ENCODE measurements at regions not wholly inside any gene's neighbourhood (a gene's known extent, or its start where the extent isn't known, plus 50 kb on each side); places are given as distances from the start of the nearest gene placed in this dataset.
A peak's percentile ranks its signal among the peaks of the same experiment; 100 is the strongest.

GRCh38 chr12:118494776-118495175 lies 118.4 kb downstream of the SUDS3 start:
- Histone ChIP-seq H3K4me3 (no peak overlapping the region), H3K4me1 (no peaks in the 10 kb centered on the region), H3K27ac (no peak overlapping the region), H3K27me3 (no peaks in the 10 kb centered on the region), H3K36me3 (no peaks in the 10 kb centered on the region), H3K9me3 (no peaks in the 10 kb centered on the region)
- 87 to 91% methylated on average over 3 of the region's 3 CpGs for WGBS, 2 donors
- TF ChIP-seq POLR2AphosphoS5 (IDR thresholded peaks at IDR 0.05) (no peak), POLR2A (IDR thresholded peaks at IDR 0.05) (no peak), EP300 (IDR thresholded peaks at IDR 0.05) (no peak), CTCF (IDR thresholded peaks at IDR 0.05) (no peak)
- DNase-seq (no peak), ATAC-seq (ENCODE audit: low FRiP score in 2 of 2) (no peak)

DNA sequence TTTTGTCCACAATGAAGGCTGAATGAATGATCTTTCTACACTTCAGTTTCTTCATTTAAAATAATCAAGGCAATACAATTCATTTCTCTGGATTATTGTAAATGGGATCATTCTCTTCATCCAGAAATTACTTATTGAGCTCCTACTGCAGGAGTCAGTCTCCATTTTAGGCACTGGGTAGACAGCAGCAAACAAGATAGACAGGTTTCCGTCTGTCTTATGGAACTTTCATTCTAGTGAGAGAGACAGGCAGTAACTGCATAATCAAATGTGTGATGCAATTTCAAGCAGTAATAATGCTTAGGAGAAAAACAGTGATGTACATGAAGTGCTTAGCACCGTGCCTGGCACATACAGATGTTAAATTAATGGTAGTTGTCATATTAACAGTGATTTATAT lies 118.9 kb downstream of the SUDS3 start:
- no peaks in the 10 kb centered on the region for H3K9me3 ChIP-seq
- WGBS, 2 donors: 54 to 62% methylated on average over 2 of the region's 2 CpGs
- no peaks in the 10 kb centered on the region for H3K27me3 ChIP-seq
- no peak overlapping the region for H3K27ac ChIP-seq
- DNase-seq (no peak), ATAC-seq (ENCODE audit: low FRiP score in 2 of 2) (no peak)
- no peak overlapping the region for H3K4me3 ChIP-seq
- no peaks in the 10 kb centered on the region for H3K36me3 ChIP-seq
- TF ChIP-seq POLR2AphosphoS5 (IDR thresholded peaks at IDR 0.05) (no peak), EP300 (IDR thresholded peaks at IDR 0.05) (no peak), CTCF (IDR thresholded peaks at IDR 0.05) (no peak), POLR2A (IDR thresholded peaks at IDR 0.05) (no peak)
- no peaks in the 10 kb centered on the region for H3K4me1 ChIP-seq

DNA sequence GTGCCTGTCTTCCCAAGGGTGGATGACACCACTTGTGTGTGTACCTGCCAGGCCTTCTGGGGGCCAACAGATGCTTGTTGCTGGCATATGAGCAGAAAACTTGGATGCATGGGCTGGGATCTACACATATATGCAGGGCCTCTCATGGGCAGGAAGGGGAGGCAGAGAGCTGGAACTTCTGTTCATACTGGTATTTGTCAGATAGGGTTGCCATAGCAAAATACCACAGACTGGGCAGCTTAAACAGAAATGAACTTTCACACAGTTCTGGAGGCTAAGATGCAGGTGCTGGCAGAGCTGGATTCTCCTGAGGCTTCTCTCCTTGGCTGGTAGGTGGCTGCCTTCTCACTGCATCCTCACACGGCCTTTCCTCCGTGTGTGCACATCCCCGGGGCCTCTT lies 121.8 kb downstream of the SUDS3 start:
- DNase-seq: no peak
- H3K36me3 ChIP-seq: no peaks in the 10 kb centered on the region
- WGBS, 2 donors: 47 to 53% methylated on average over 3 of the region's 3 CpGs
- H3K4me3 ChIP-seq: no peak overlapping the region
- no peaks in the 10 kb centered on the region for H3K4me1 ChIP-seq
- no peak overlapping the region for H3K27ac ChIP-seq
- no peak for TF ChIP-seq POLR2A (IDR thresholded peaks at IDR 0.05)
- TF ChIP-seq CTCF (IDR thresholded peaks at IDR 0.05): no peak
- no peak for TF ChIP-seq EP300 (IDR thresholded peaks at IDR 0.05)
- no peak for TF ChIP-seq POLR2AphosphoS5 (IDR thresholded peaks at IDR 0.05)
- no peak for ATAC-seq (ENCODE audit: low FRiP score in 2 of 2)
- no peaks in the 10 kb centered on the region for H3K9me3 ChIP-seq
- no peaks in the 10 kb centered on the region for H3K27me3 ChIP-seq

- TF ChIP-seq CTCF (IDR thresholded peaks at IDR 0.05) (no peak), EP300 (IDR thresholded peaks at IDR 0.05) (no peak), POLR2A (IDR thresholded peaks at IDR 0.05) (no peak), POLR2AphosphoS5 (IDR thresholded peaks at IDR 0.05) (no peak)
- Histone ChIP-seq H3K36me3 (no peaks in the 10 kb centered on the region), H3K27ac (no peak overlapping the region), H3K9me3 (peaks cover 0 to 2% (median 0%) of the 10 kb centered on the region in 4 donors), H3K4me3 (no peak overlapping the region), H3K4me1 (no peaks in the 10 kb centered on the region), H3K27me3 (no peaks in the 10 kb centered on the region)
- WGBS, 2 donors: 67 to 72% methylated on average over 7 of the region's 7 CpGs
- DNase-seq: peak in 1 of 2 donors; percentile 46
- no peak for ATAC-seq (ENCODE audit: low FRiP score in 2 of 2)
These were observed 123.9 kb downstream of the SUDS3 start for GRCh38 chr12:118500299-118500698.

DNA sequence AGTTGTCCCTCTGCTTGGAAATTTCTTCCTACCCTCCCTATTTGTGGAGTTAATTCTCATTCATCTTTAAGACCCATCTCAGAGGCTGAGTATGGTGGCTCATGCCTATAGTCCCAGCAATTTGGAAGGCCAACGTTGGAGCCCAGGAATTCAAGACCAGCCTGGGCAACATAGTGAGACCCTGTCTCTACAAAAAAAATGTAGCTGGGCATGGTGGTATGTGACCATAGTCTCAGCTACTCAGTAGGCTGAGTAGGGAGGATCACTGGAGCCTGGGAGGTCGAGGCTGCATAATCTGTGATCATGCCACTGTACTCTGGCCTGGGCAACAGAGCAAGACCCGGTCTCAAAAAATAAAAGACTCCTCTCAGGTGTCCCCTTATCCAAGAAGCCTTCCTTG lies 125.1 kb downstream of the SUDS3 start:
- TF ChIP-seq CTCF (IDR thresholded peaks at IDR 0.05) (no peak), POLR2A (IDR thresholded peaks at IDR 0.05) (no peak), EP300 (IDR thresholded peaks at IDR 0.05) (no peak), POLR2AphosphoS5 (IDR thresholded peaks at IDR 0.05) (no peak)
- no peaks in the 10 kb centered on the region for H3K36me3 ChIP-seq
- H3K4me3 ChIP-seq: no peak overlapping the region
- H3K4me1 ChIP-seq: no peaks in the 10 kb centered on the region
- WGBS, 2 donors: 66 to 68% methylated on average over 3 of the region's 3 CpGs
- ATAC-seq (ENCODE audit: low FRiP score in 2 of 2) (no peak), DNase-seq (no peak)
- no peaks in the 10 kb centered on the region for H3K27me3 ChIP-seq
- no peak overlapping the region for H3K27ac ChIP-seq
- H3K9me3 ChIP-seq: peaks cover 0 to 5% (median 0%) of the 10 kb centered on the region in 4 donors
